ENCODE measurements at regions not wholly inside any gene's neighbourhood (a gene's known extent, or its start where the extent isn't known, plus 50 kb on each side); places are given as distances from the start of the nearest gene placed in this dataset.

GRCh38 chr1:191366686-191367085, 791.6 kb upstream of the RGS18 start:
- TF ChIP-seq CTCF (IDR thresholded peaks at IDR 0.05; ENCODE audit: low read depth, low read length, poor library complexity, severe bottlenecking) (no peak), EZH2phosphoT487 (IDR thresholded peaks at IDR 0.05; ENCODE audit: borderline replicate concordance, low read length) (no peak)
